Sigmoid colon (tissue), 6 donors: ENCODE measurements at regions not wholly inside any gene's neighbourhood (a gene's known extent, or its start where the extent isn't known, plus 50 kb on each side); places are given as distances from the start of the nearest gene placed in this dataset.

ENCODE experiments used
- DNase-seq: peaks from one replicate; pipeline ENCODE4 v3.0.0-alpha.2; 2019
- H3K27ac ChIP-seq, 4 donors: fragments of 200-600 bp; sonication (generic); one replicate each; pipeline ENCODE4 v1.5.1; 2016 to 2019; ENCODE audit warnings: mild to moderate bottlenecking in 1 of 4
- H3K27me3 ChIP-seq, 3 donors: fragments of 200-600 bp; sonication (generic); one replicate each; pipeline ENCODE4 v1.5.1; 2019; ENCODE audit warnings: mild to moderate bottlenecking in 1 of 3
- H3K36me3 ChIP-seq, 4 donors: fragments of 200-600 bp; sonication (generic); one replicate each; pipeline ENCODE4 v1.5.1; 2016 to 2019
- H3K4me1 ChIP-seq, 4 donors: fragments of 200-600 bp; sonication (generic); one replicate each; pipeline ENCODE4 v1.5.1; 2017 to 2019
- H3K4me3 ChIP-seq, 4 donors: fragments of 200-600 bp; sonication (generic); one replicate each; pipeline ENCODE4 v1.5.1; 2017 to 2019; ENCODE audit warnings: mild to moderate bottlenecking in 2 of 4, moderate library complexity in 1 of 4
- H3K9me3 ChIP-seq, 4 donors: fragments of 200-600 bp in 3 of 4; sonication (generic) in 3 of 4; one replicate each; pipeline versions ENCODE4 v1.5.1 to v1.6.1; 2013 to 2019
- CTCF ChIP-seq, 4 experiments: fragments of 450-650 bp in 3 of 4; fragments of 200-600 bp in 1 of 4; IDR thresholded peaks; one replicate each; pipeline ENCODE4 v1.5.1; 2016 to 2019; ENCODE audit warnings: antibody characterized with exemption in 4 of 4, mild to moderate bottlenecking in 3 of 4, moderate library complexity in 2 of 4
- EP300 ChIP-seq, 4 donors: sonication (generic); formaldehyde crosslinking; IDR thresholded peaks; one replicate each; pipeline ENCODE4 v1.6.1; 2017; ENCODE audit warnings: antibody characterized with exemption in 4 of 4
- POLR2A ChIP-seq, 2 donors: fragments of 450-650 bp; IDR thresholded peaks; one replicate each; pipeline ENCODE4 v1.6.1; 2016; ENCODE audit warnings: antibody characterized with exemption in 2 of 2, mild to moderate bottlenecking in 2 of 2, moderate library complexity in 2 of 2
- POLR2AphosphoS5 ChIP-seq, 4 donors: sonication (generic); formaldehyde crosslinking; IDR thresholded peaks; one replicate each; pipeline ENCODE4 v1.6.1; 2017; ENCODE audit warnings: antibody characterized with exemption in 4 of 4
- WGBS, 2 donors: extraction: QIAGEN DNeasy Blood & Tissue Kit; methylation state at CpG; one replicate each; pipeline ENCODE4 v1.1.7; 2013; 5-methylcytosine and 5-hydroxymethylcytosine counted together
- intact Hi-C: fragments of 100-400 bp; cut with DNase I; formaldehyde crosslinking; loops from one replicate; pipeline ENCODE4 v1.15.1; 2023
- donor health status: healthy with polysubstance abuse.
- donor health status: healthy.

- Histone ChIP-seq H3K9me3 (no peaks in the 10 kb centered on the region), H3K27me3 (peaks cover 0 to 18% (median 0%) of the 10 kb centered on the region in 3 donors), H3K4me3 (no peak overlapping the region), H3K4me1 (no peaks in the 10 kb centered on the region), H3K36me3 (no peaks in the 10 kb centered on the region), H3K27ac (no peak overlapping the region)
- no peak for DNase-seq
- intact Hi-C loops, result no loop called here
- no peak for TF ChIP-seq POLR2A (IDR thresholded peaks at IDR 0.05)
- no peak for TF ChIP-seq EP300 (IDR thresholded peaks at IDR 0.05)
- no peak for TF ChIP-seq CTCF (IDR thresholded peaks at IDR 0.05)
- TF ChIP-seq POLR2AphosphoS5 (IDR thresholded peaks at IDR 0.05), result no peak
- WGBS, 2 donors, result 57 to 78% methylated on average over 8 of the region's 8 CpGs
Observed at GRCh38 chr3:13239467-13239760, 166.2 kb upstream of the IQSEC1 start.

- 76 to 88% methylated on average over 18 of the region's 18 CpGs for WGBS, 2 donors
- TF ChIP-seq CTCF (IDR thresholded peaks at IDR 0.05) (no peak), POLR2AphosphoS5 (IDR thresholded peaks at IDR 0.05) (no peak), EP300 (IDR thresholded peaks at IDR 0.05) (no peak), POLR2A (IDR thresholded peaks at IDR 0.05) (no peak)
- Histone ChIP-seq H3K9me3 (no peaks in the 10 kb centered on the region), H3K36me3 (no peaks in the 10 kb centered on the region), H3K4me3 (no peak overlapping the region), H3K27ac (no peak overlapping the region), H3K27me3 (peaks cover 0 to 22% (median 0%) of the 10 kb centered on the region in 3 donors), H3K4me1 (no peaks in the 10 kb centered on the region)
- intact Hi-C loops, result no loop called here
- DNase-seq, result no peak
Observed at GRCh38 chr3:13238687-13239466, 165.6 kb upstream of the IQSEC1 start.

DNA sequence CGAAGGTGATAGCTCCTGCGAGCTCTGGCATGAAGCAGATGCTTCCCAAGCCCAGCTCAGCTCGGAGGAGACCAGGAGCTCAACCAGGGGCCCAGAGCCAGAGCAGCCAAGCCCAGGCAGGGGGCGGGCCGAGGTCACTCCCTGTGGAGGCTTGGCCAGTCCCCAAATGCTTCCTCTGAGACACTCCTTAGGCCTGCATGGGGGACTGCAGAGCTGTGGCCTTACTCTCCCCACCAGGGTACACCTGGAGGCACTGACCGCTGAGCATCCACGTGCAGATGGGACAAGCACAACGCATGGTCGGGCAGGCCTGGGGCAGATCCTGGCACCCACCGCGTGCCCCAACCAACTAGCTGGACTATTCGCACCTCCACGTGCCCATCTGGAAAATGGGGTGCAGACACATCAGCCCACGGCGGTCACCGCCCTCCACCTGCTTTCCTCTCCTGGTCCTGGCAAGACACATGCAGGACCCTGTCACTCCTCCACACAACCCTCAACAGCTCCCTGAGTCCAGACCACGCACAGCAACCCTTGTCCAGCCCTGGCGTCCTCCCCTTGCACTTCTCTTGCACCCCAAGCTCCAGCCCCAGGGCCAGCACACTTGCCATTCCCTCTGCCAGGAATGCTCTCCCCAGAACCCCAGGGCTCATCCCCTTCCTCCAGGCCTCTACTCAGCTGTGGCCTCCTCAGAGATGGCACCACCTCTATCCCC is 164.7 kb upstream of the IQSEC1 start:
- intact Hi-C loops, result no loop called here

DNA sequence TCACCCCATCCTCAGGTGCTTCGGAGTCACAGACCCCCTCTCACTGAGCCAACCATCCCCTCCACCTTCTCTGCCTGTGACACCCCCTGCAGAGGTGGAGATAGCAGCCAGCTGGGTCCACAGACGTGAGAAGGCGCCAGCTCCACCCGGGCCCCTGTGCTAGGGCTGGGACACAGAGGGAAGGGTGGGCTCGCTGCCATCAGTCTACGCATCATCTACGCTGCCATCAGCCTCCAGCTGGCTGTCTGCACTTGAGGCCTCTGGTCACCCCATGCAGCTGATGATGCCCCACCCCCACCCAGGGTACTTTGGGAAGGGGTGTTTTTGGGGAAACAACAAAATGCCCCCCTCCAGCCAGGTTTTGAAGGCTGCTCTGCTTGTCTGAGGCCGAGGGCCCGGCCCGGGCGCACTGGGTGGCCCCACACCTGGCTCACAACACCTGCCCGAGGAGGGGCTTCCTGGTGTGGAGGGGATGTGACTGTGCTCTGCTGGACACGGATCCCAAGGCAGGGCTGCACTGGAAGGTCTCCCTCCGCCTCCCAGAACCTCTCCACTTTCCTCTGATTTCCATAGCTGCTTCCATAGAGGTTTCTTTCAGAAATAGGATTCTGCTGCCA is 163.4 kb upstream of the IQSEC1 start:
- peaks cover 0 to 40% (median 0%) of the 10 kb centered on the region in 3 donors for H3K27me3 ChIP-seq
- 72 to 88% methylated on average over 14 of the region's 14 CpGs for WGBS, 2 donors
- TF ChIP-seq POLR2AphosphoS5 (IDR thresholded peaks at IDR 0.05) (no peak), CTCF (IDR thresholded peaks at IDR 0.05) (no peak), EP300 (IDR thresholded peaks at IDR 0.05) (no peak), POLR2A (IDR thresholded peaks at IDR 0.05) (no peak)
- H3K27ac ChIP-seq, result no peak overlapping the region
- H3K36me3 ChIP-seq, result no peaks in the 10 kb centered on the region
- no peaks in the 10 kb centered on the region for H3K9me3 ChIP-seq
- intact Hi-C loops, result no loop called here
- no peak overlapping the region for H3K4me3 ChIP-seq
- H3K4me1 ChIP-seq, result no peaks in the 10 kb centered on the region
- no peak for DNase-seq

More for the DNA sequence above, 164.7 kb upstream of the IQSEC1 start:
- Histone ChIP-seq H3K27me3 (peaks cover 0 to 30% (median 0%) of the 10 kb centered on the region in 3 donors), H3K36me3 (no peaks in the 10 kb centered on the region), H3K27ac (no peak overlapping the region), H3K9me3 (no peaks in the 10 kb centered on the region), H3K4me1 (no peaks in the 10 kb centered on the region), H3K4me3 (no peak overlapping the region)
- no peak for DNase-seq
- WGBS, 2 donors, result 88 to 93% methylated on average over 18 of the region's 18 CpGs
- no peak for TF ChIP-seq POLR2A (IDR thresholded peaks at IDR 0.05)
- no peak for TF ChIP-seq CTCF (IDR thresholded peaks at IDR 0.05)
- no peak for TF ChIP-seq EP300 (IDR thresholded peaks at IDR 0.05)
- no peak for TF ChIP-seq POLR2AphosphoS5 (IDR thresholded peaks at IDR 0.05)
